ENCODE measurements at regions not wholly inside any gene's neighbourhood (a gene's known extent, or its start where the extent isn't known, plus 50 kb on each side); places are given as distances from the start of the nearest gene placed in this dataset.
"Not testable (repeated sequence)": the region's sequence is repeated elsewhere in the genome, so short reads cannot be mapped to it uniquely, and the experiment has no call there.

DNA sequence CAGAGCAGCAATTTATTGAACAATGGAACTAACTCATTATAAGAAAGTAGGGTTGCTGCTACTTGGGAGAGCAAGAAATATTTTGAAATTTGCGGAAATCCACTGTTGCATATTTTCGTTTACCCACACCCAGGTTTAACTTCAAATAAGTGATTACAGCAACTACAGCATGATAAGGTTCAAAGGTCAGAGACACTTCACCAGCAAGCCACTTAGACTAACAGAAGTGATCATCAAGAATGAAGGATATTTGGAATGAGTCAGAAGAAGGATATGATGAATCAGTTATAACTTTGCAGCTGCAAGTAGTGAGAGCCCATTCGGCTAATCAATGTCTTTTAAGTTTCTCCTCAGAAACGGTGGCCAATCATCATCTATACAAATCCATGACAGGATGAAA, 199.3 kb downstream of the TMA16 start:
- no peak for DNase-seq

DNA sequence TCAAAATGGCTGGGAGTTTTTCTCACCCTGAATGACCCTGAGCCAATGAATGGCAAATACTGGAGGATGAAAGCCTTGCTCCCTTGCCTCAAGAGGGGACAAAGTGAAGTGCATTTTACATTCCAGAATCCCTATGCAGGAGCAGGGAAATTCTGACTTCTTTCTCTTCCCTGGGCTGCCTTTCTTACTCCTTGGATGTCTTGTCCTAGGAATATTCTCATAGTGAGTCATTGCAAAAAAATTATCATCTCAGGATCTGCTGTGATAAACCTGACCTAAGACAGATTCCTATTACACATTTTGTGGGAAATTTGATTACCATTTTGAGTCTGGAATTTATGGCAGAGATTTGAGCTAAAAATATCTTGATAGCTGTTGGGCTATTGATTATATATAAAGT, 199.9 kb downstream of the TMA16 start:
- no peak for DNase-seq

DNA sequence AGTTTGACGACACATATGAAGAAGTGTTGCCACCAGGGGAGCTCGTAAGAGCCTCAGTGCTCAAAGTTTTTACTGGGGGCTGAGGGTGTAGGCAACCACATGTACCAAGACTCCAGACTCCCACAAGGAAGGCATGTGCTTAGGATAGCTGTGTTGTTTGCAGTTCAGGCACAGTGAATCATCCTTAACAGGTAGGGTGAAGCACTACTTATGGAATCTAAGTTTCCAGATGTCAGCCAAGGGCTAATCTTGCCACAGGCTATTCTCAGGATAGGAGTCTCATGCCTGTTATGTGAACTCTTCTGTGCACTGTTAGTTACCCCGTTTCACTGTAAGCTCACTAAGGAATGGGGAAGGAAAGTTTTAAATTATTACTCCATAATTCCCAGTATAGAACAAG, 202.6 kb downstream of the TMA16 start:
- DNase-seq, result no peak

DNA sequence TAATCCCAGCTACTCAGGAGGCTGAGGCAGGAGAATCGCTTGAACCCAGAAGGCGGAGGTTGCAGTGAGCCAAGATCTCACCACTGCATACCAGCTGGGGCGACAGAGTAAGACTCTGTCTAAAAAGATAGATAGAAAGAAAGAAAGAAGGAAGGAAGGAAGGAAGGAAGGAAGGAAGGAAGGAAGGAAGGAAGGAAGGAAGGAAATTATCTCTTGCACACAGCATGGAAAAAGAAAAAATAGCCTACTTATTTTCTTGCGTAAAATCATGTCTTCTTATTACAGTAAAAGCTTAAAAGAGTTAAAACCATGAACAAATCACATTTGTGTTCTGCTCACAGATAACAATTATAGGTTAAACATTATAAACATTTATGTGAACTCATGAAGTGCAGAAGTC, 205.9 kb downstream of the TMA16 start:
- not testable (repeated sequence) for DNase-seq

DNA sequence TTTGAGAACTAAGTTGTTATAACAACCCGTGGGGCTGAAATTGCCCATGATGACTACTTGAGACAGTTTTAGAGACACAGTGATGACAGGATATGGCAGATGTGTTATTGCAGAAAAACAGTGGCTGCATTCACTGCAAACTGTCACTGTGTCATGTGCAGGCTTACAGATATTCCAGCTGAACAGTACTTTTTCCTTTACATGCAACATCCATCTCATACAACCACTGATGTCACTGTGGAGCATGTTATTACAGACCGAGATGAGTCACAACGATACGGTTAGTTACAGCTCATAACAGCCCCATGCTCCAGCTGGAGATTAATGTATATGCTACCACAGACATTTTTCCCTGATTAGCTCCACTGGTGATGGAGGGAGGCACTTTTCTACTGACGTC, 207.4 kb downstream of the TMA16 start:
- DNase-seq, result no peak

DNA sequence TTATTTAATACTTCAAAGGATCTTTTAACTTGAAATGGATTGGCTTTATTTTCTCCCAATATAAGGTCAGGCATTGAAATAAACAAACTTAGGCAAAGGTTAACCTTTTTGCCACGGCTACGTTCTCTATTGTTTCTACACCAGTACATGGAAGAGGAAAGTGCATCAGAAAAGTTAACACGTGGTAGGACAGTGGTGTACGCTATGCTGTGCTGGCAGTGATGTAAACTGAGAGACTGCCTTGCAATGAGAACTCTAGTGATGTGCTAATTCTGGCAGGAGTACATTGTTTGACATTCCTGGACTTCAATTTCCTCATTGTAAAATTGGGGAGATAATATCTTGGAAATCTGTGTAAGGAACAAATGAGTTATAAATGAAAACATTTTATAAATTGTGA, 208.2 kb downstream of the TMA16 start:
- DNase-seq, result no peak

DNA sequence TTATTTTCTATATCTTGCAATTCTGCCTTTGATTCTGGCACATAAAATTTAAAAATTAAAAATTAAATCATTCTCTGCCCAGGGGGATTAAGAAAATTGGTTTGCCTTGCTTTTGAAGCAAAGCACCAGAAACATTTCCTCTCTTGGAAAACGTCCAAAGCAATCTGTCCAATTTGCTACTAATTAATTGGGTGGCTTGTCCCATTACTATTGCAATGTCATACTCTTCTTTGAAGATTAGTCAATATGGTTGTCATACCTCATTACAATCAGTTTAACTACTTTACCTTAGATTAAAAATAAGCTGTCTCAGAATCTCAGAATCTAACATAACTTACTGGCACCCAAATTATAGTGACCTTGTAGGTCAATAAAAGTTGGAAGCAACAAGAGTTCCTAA, 208.8 kb downstream of the TMA16 start:
- DNase-seq, result no peak

DNA sequence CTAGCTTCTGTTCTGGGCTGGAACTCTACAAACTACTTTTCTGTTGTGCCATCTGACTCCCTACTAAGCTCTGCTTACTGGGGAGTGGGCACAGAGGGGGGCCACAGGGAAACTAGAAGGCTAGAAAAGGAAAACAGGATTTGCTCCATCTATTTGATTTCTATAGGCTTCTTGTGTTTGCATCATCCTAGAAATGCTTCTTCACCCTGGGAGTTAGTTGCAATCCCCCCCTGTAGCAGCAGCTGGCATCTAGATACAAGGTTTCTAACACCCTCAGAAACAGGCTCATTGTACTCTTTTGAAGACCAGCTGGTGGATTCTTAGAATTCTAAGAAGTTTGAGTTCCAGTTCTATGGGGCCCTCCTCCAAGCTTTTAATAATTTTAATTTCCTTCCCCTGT, 213.4 kb downstream of the TMA16 start:
- no peak for DNase-seq

DNA sequence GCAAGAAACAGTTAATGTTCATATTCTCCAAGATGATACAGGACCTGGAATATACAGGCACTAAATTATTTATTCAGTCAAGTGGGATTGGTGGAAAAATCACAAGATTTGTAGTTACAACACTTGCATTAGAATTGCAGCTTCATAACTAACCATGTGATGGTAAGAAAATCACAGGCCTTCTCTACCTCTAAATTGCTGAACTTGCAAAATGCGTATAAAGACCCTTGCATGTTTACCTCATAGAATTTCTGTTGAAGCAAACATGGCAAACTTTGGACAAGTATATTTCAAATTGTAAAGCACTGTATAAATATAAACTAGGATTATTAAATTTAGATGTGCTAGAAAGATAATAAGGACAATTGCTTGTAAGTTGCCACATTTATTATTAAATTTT, 215.1 kb downstream of the TMA16 start:
- no peak for DNase-seq

DNA sequence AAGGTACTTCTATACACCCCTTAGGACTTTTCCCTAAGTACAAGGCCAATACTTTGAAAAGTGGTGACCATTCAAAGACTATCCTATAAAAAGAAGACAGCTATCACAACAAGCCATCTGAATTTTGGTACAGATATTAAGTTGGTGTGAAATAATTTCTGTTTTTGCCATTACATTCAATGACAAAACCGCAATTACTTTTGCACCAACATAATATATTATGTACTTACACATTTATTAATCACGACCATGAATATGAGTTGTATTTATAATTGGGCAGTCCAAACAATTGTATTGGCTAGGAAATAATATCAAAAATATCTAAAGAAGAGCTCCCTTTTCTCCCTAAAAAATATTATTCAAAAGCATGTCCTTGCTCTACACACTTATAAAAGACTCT, 215.7 kb downstream of the TMA16 start:
- no peak for DNase-seq

DNA sequence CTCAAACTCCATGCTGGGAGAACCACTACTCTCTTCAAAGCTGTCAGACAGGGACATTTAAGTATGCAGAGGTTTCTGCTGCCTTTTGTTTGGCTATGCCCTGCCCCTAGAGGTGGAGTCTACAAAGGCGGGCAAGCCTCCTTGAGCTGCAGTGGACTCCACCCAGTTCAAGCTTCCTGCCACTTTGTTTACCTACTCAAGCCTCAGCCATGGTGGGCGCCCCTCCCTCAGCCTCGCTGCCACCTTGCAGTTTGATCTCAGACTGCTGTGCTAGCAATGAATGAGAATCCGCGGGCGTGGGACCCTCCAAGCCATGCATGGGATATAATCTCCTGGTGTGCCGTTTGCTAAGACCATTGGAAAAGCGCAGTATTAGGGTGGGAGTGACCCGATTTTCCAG, 230.0 kb downstream of the TMA16 start:
- DNase-seq, result not testable (repeated sequence)

DNA sequence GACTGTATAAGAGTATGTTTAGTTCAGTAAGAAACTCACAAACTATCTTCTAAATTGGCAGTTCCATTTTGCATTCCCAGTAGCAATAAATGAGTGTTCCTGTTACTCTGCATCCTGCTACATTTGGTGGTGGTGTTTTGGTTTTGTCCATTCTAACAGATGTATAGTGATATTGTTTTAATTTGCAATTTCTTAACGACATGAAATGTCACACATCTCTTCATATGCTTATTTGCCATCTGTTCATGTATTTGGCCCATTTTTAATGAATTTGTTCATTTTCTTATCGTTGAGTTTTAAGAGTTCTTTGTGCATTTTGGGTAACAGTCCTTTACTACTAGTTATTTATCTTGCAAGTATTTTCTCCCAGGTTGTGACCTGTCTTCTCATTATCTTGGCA, 232.2 kb downstream of the TMA16 start:
- no peak for DNase-seq

DNA sequence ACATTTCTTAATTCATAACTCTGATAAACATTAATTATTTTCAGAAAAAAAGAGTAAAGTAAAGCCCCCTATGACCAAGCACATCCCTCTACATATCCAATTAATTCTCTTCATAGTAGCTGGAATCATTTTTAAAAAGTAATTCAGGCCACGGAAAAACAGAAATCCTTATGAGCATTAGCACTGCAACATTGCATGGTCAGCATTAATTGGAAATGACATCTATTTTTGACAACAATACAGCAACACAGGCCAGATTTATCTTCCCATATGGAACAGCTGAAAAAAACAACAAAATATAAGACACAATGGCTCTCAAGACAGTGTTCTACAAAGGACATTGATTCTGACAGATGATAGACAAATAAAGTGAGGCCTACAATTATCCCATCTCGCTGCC, 236.6 kb downstream of the TMA16 start:
- DNase-seq, result no peak

DNA sequence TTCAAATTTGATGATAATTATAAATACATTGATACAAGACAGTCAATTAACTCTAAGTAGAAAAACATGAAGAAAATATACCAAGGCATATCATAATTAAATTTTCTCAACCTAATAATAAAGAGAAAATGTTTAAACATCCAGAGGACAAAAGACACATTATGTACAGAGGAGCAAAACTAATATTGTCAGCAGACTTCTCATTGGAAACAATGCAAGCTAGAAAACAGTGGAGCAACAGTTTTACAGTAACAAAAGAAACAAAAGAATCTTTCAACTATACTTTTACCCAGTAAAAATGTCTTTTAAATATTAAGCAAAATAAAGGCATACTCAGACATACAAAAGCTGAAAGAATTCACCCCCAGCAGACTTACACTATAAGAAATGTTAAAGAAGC, 238.0 kb downstream of the TMA16 start:
- no peak for DNase-seq

DNA sequence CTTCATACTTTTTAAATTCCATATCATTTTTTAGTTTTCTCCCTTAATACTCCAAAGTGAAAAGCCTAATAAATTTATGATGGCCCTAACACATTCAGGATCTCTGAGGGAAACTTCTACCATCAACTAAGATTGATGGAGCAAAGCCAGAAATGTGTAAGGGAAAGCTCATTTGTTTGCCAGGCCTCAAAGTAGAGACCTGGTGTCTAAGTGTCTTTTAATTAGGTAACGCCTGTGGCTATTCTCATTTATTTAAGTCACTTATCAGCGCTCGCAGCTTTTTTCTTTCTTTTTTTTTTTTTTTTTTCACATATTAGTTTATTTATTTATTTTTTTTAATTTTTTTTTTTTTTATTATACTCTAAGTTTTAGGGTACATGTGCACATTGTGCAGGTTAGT, 242.4 kb downstream of the TMA16 start:
- DNase-seq, result no peak

DNA sequence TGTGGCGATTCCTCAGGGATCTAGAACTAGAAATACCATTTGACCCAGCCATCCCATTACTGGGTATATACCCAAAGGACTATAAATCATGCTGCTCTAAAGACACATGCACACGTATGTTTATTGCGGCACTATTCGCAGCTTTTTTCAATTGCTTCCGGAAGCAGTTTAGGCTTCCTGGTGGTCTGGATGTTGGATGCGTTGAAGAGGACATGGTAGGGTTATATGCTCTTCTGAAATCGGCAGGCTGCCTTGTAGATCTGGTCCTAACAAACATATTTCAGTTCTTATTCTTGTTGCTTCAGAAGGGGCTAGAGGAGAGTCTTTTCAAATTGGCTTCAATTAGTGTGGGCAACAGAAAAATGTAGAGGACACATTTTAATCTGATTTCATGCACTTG, 243.4 kb downstream of the TMA16 start:
- DNase-seq, result not testable (repeated sequence)

DNA sequence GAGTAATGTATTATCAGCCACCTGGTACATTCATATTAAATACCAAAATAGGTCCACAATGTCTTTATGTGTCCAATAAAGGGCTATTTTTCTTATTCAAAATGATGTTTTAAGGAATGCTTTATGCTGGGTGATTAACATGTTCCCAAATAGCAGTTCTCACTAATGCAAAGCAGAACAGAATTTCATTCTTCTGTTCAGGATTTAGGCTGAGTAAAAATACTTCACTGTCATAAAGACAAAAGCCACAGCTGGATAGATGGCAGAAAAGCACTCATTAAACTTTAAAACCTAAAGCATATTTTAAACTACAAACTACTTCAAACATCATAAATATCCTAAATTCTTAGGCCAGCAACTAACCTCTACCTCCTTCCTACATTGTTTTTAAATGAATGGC, 244.0 kb downstream of the TMA16 start:
- no peak for DNase-seq

DNA sequence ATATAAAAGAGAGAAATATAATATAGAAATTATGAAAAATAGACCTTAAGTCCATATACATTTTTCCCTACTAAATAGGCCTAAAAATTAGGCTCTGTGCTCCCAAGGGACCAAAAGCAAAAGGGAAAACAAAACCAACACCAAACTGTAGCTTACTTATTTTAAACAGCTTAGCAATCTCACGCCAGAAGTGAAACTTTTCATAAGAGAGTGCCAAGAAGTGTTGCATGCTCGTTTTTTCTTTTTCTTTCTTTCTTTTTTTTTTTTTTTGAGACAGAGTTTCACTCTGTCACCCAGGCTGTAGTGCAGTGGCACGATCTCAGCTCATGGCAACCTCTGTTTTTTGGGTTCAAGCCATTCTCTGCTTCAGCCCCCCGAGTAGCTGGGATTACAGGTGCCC, 250.4 kb downstream of the TMA16 start:
- no peak for DNase-seq

DNA sequence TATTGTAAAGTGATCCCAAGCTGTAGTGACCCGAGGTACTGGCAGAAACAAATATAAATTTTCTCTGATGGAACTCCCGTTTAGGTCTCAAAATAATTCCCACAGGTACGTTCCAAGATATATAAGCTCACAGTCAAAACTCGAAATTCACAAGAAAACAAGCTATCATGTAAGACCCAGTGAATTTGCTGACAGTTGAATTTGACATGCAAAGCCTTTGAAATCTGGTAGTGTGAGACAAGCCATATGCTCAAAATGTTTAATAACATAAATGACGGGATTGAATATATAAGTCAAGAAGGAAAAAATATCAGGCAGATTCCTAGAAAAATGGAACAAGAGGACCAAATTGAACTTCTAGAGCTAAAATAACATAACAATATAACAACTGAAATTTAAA, 252.8 kb downstream of the TMA16 start:
- no peak for DNase-seq

DNA sequence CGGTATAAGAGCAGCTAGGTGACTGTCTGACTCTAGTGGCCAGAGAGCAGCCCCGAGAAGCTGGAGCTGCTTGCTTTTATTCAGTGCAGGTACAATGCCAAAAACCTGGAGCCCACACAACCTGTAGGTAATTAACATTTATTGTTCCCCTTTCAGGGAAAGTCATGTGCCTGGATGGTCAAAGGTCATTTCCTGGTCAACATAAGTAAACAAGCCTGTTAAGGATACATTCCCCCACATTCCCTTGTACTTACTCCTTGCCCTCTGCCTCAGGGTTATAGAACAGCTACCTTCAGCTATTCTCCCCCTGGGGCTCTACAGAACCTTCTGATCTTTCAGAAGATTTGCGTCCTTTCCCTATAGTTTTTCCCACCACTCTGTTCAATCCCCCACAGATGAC, 253.4 kb downstream of the TMA16 start:
- no peak for DNase-seq

DNA sequence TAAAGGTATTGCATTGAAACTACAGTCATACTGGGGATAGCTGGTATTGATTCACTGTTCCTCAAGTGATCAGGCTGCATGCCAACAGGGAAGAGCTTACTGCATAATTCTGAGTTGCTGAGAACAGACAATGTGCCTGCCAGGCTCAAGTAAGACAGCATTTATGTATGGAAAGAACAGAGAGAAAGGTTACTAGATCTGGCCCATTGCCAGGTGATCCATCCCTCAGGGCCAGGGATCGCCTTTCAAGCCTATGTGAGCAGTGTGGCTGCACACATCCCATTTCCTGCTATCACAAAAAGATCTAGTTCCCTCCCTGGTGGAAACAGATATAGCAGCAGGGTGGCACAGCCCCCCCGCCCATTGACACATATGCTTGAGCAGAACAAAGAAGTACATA, 254.0 kb downstream of the TMA16 start:
- DNase-seq, result no peak

DNA sequence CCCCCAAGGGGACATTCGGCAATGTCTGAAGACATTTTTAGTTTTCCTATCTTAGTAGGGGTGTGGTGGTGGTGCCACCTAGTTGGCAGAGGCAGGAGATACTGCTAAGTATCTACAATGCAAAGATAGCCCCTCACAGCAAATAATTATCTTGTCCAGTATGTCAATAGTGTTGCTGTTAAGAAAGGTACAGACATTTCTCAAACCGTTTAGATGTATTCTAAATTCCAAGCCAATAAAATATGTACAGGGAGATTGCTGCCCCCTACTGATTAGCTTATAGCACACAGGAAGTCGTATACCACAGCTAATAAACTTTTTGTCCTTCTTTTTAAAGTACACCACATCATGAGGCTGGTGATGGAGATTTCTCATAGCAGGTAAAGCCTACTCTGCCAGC, 260.5 kb downstream of the TMA16 start:
- no peak for DNase-seq

DNA sequence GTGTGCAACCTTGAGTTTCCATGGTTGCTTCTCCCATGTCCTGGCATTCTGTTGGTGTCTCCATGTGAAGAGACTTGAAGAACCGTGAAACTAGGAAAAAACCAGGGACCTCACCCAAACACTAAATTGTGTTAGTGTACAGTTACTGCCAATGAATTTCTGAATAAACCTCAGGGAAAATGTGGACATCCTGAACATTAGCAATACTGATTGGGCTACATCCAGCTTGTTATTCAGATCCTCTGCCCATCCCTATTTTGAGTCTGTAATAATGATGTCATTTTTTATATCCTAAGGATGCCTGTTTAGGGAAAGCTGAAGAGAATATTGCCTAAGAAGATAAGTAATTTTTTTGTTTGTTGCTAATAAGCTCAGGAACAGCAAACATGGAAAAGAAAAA, 262.7 kb downstream of the TMA16 start:
- no peak for DNase-seq

DNA sequence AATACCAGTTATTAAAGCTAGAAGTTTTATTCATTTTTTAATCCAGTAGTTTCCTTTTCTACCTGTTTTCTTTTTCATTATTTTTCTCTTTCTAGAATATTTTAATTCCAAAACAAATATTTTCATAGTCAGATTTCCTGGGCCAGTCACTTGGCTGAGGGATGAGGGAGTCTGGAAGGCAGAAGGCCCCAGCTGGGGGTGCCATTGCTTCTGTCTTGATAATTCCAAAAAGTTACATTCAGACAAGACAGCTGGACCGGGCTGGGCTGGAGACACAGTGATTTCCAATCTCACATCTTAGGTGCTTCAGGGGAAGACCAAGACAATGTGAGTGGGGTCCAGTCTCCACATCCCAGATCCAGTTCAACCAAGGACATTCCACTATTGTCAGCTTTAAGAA, 263.5 kb downstream of the TMA16 start:
- no peak for DNase-seq

DNA sequence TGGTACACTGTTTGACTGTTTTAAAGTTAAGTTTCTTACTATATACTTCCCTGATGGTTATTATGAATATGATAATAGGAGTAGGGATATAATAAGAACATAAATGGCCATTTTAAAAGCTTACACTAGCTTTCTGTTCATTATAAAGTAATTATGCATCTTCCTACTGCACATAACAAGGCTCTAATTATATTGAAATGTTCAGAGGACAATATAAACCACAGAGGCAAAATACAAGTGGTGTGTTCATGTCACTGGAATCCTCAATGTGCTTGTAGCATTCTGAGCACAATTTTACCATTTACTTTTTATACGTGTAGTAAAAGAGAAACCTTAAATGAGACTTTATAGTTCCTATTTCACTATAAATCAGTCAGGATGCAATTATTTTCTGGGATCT, 268.3 kb downstream of the TMA16 start:
- no peak for DNase-seq

DNA sequence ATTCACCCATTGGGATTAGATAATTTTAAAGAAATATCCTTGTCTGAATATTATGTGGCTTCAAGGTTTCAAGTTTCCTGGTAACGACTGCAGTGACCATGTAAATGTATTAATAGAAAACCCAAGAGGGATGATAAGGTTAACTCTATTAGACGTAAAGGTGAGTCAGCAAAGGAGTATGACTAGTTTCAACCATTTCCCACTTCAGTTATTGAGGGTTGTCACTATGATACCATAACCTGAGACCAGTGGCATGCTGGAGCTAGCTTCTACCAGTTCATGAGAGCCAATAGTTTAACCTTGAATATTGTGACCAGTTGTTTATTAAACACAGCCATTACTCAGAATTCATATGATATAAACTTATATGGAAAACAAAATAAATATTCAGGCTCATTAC, 270.1 kb downstream of the TMA16 start:
- DNase-seq, result no peak

DNA sequence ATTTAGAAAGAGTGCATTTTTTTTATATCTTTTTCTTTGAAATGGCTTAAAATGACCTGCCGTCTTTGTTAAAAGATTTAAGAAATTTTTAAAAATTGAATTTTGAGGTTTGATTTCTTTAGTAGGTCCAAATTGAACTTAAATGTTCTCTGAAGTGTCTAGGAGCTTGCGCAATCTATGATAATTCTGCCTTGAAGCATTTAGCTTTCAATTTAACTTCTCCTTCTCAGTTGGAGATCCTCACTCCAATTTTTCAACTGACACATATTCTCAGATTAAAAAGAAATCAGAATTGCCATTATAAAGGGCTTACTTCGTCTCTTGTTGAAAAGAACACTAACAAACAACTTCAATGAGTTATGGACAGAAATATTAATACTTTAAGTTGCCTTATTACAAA, 273.5 kb downstream of the TMA16 start:
- DNase-seq, result no peak

Data from stimulated activated CD4-positive, alpha-beta T cell treated with anti-CD3 and anti-CD28 coated beads, Interleukin-4, amount 100 ng/mL, for 1 hour (primary cell).